C4-2B (cell line): ENCODE measurements at regions not wholly inside any gene's neighbourhood (a gene's known extent, or its start where the extent isn't known, plus 50 kb on each side); places are given as distances from the start of the nearest gene placed in this dataset.
"Not testable (repeated sequence)": the region's sequence is repeated elsewhere in the genome, so short reads cannot be mapped to it uniquely, and the experiment has no call there.

ENCODE experiments used
- H3K27ac ChIP-seq: fragments of 450-650 bp; 2 replicates; pipeline ENCODE4 v1.5.1; 2017
- CTCF ChIP-seq: fragments of 450-650 bp; conservative IDR thresholded peaks from 2 replicates; pipeline ENCODE4 v1.5.1; 2017; ENCODE audit warnings: mild to moderate bottlenecking
- ZFX ChIP-seq: fragments of 450-650 bp; IDR thresholded peaks from 2 replicates; pipeline ENCODE4 v1.6.1; 2017

- TF ChIP-seq CTCF: no peak
- TF ChIP-seq ZFX: no peak
Measured at GRCh38 chr2:184410160-184410559, 188.2 kb upstream of the ZNF804A start.

GRCh38 chr2:184413221-184413620, 185.1 kb upstream of the ZNF804A start:
- H3K27ac ChIP-seq: no peak overlapping the region
- TF ChIP-seq ZFX: no peak
- no peak for TF ChIP-seq CTCF

More at GRCh38 chr2:184410160-184410559, 188.2 kb upstream of the ZNF804A start:
- H3K27ac ChIP-seq: no peak overlapping the region

- no peak overlapping the region for H3K27ac ChIP-seq
- no peak for TF ChIP-seq CTCF
- TF ChIP-seq ZFX: no peak
Measured at GRCh38 chr2:184413671-184414229, 184.6 kb upstream of the ZNF804A start.

- no peak overlapping the region for H3K27ac ChIP-seq
- TF ChIP-seq ZFX (no peak), CTCF (no peak)
Measured at GRCh38 chr2:184416146-184416913, 182.0 kb upstream of the ZNF804A start.

GRCh38 chr2:184419744-184420143, 178.6 kb upstream of the ZNF804A start:
- no peak overlapping the region for H3K27ac ChIP-seq
- TF ChIP-seq CTCF: no peak
- no peak for TF ChIP-seq ZFX

- not testable (repeated sequence) for H3K27ac ChIP-seq
Measured at GRCh38 chr2:184421456-184421855, 176.9 kb upstream of the ZNF804A start.

GRCh38 chr2:184425083-184425482, 173.2 kb upstream of the ZNF804A start:
- no peak for TF ChIP-seq CTCF
- TF ChIP-seq ZFX: no peak
- no peak overlapping the region for H3K27ac ChIP-seq

GRCh38 chr2:184444217-184444616, 154.1 kb upstream of the ZNF804A start:
- TF ChIP-seq CTCF (no peak), ZFX (no peak)
- H3K27ac ChIP-seq: no peak overlapping the region
